Smooth muscle cell (in vitro differentiated cells): ENCODE measurements at regions not wholly inside any gene's neighbourhood (a gene's known extent, or its start where the extent isn't known, plus 50 kb on each side); places are given as distances from the start of the nearest gene placed in this dataset.

ENCODE experiments used
- DNase-seq: peaks from one replicate; lab custom pipeline; 2025; ENCODE audit not compliant: unreplicated experiment; lab: John Stamatoyannopoulos, UW
- H2AFZ ChIP-seq: fragments of 200-600 bp; sonication (generic); 2 replicates; pipeline ENCODE4 v1.6.0; 2016; ENCODE audit warnings: antibody characterized with exemption, low read depth, mild to moderate bottlenecking
- H3F3A ChIP-seq: fragments of 200-600 bp; sonication (generic); 2 replicates; pipeline ENCODE4 v1.6.0; 2017; ENCODE audit warnings: antibody characterized with exemption, low read depth
- H3K27ac ChIP-seq: fragments of 200-600 bp; sonication (generic); 2 replicates; pipeline ENCODE4 v1.5.1; 2016; ENCODE audit warnings: low read depth, mild to moderate bottlenecking
- H3K27me3 ChIP-seq: fragments of 200-600 bp; sonication (generic); 2 replicates; pipeline ENCODE4 v1.6.1; 2016; ENCODE audit warnings: low read depth, mild to moderate bottlenecking
- H3K36me3 ChIP-seq: fragments of 200-600 bp; sonication (generic); 2 replicates; pipeline ENCODE4 v1.5.1; 2016; ENCODE audit warnings: low read depth
- H3K4me1 ChIP-seq: fragments of 200-600 bp; sonication (generic); 2 replicates; pipeline ENCODE4 v1.5.1; 2016; ENCODE audit warnings: low read depth
- H3K4me2 ChIP-seq: fragments of 200-600 bp; sonication (generic); 2 replicates; pipeline ENCODE4 v1.6.0; 2016; ENCODE audit warnings: mild to moderate bottlenecking
- H3K4me3 ChIP-seq: fragments of 200-600 bp; sonication (generic); 2 replicates; pipeline ENCODE4 v1.5.1; 2016; ENCODE audit warnings: mild to moderate bottlenecking
- H3K79me2 ChIP-seq: fragments of 200-600 bp; sonication (generic); 2 replicates; pipeline ENCODE4 v1.6.0; 2016; ENCODE audit warnings: low read depth, mild to moderate bottlenecking
- H3K9ac ChIP-seq: fragments of 200-600 bp; sonication (generic); 2 replicates; pipeline ENCODE4 v1.6.0; 2016; ENCODE audit warnings: low read depth
- H3K9me3 ChIP-seq: fragments of 200-600 bp; sonication (generic); replicated peaks from 2 replicates; pipeline ENCODE4 v1.5.1; 2016; ENCODE audit warnings: low read depth
- H4K20me1 ChIP-seq: fragments of 200-600 bp; sonication (generic); 2 replicates; pipeline ENCODE4 v1.6.0; 2016; ENCODE audit warnings: low read depth
- CTCF ChIP-seq: fragments of 200-600 bp; sonication (generic); IDR thresholded peaks from 2 replicates; pipeline ENCODE4 v1.5.1; 2017; ENCODE audit warnings: borderline replicate concordance, mild to moderate bottlenecking, antibody characterized with exemption; ENCODE audit not compliant: insufficient read depth, poor library complexity, severe bottlenecking
- WGBS: methylation state at CpG from one replicate; pipeline ENCODE4 v1.1.7; 2016; ENCODE audit warnings: low lambda C conversion rate; 5-methylcytosine and 5-hydroxymethylcytosine counted together

- H3K27me3 ChIP-seq: no peaks in the 10 kb centered on the region
- no peaks in the 10 kb centered on the region for H3K4me1 ChIP-seq
- no peak overlapping the region for H3K27ac ChIP-seq
- no peak overlapping the region for H3K9ac ChIP-seq
- WGBS: 83% methylated on average over 3 of the region's 3 CpGs
- TF ChIP-seq CTCF: no peak
- DNase-seq: no peak
- H3F3A ChIP-seq: no peaks in the 10 kb centered on the region
- no peaks in the 10 kb centered on the region for H3K79me2 ChIP-seq
- H3K36me3 ChIP-seq: no peaks in the 10 kb centered on the region
- no peaks in the 10 kb centered on the region for H3K9me3 ChIP-seq
- no peaks in the 10 kb centered on the region for H4K20me1 ChIP-seq
- H3K4me3 ChIP-seq: no peak overlapping the region
- H3K4me2 ChIP-seq: no peak overlapping the region
- no peak overlapping the region for H2AFZ ChIP-seq
Measured at GRCh38 chr18:47492691-47493090, 241.2 kb upstream of the SKOR2 start.

GRCh38 chr18:47490882-47491281 lies 239.4 kb upstream of the SKOR2 start:
- Histone ChIP-seq H3F3A (no peaks in the 10 kb centered on the region), H3K9ac (no peak overlapping the region), H4K20me1 (no peaks in the 10 kb centered on the region), H3K4me3 (no peak overlapping the region), H3K4me2 (no peak overlapping the region), H3K27ac (no peak overlapping the region), H2AFZ (no peak overlapping the region), H3K9me3 (no peaks in the 10 kb centered on the region), H3K4me1 (no peaks in the 10 kb centered on the region), H3K79me2 (no peaks in the 10 kb centered on the region), H3K27me3 (peaks cover 2% of the 10 kb centered on the region), H3K36me3 (no peaks in the 10 kb centered on the region)
- TF ChIP-seq CTCF: no peak
- no peak for DNase-seq
- WGBS: 46% methylated on average over 5 of the region's 5 CpGs

GRCh38 chr18:47485221-47485797 lies 233.8 kb upstream of the SKOR2 start:
- Histone ChIP-seq H3F3A (no peaks in the 10 kb centered on the region), H3K4me2 (no peak overlapping the region), H3K9me3 (no peaks in the 10 kb centered on the region), H3K9ac (no peak overlapping the region), H3K27ac (no peak overlapping the region), H3K4me3 (no peak overlapping the region), H3K4me1 (no peaks in the 10 kb centered on the region), H2AFZ (no peak overlapping the region), H4K20me1 (no peaks in the 10 kb centered on the region), H3K27me3 (peaks cover 42% of the 10 kb centered on the region), H3K79me2 (no peaks in the 10 kb centered on the region), H3K36me3 (no peaks in the 10 kb centered on the region)
- 83% methylated on average over 5 of the region's 5 CpGs for WGBS
- no peak for TF ChIP-seq CTCF
- no peak for DNase-seq

GRCh38 chr18:47484068-47484467 lies 232.6 kb upstream of the SKOR2 start:
- DNase-seq: no peak
- Histone ChIP-seq H3K9ac (no peak overlapping the region), H3K4me3 (no peak overlapping the region), H3K79me2 (no peaks in the 10 kb centered on the region), H2AFZ (no peak overlapping the region), H3K36me3 (no peaks in the 10 kb centered on the region), H4K20me1 (no peaks in the 10 kb centered on the region), H3F3A (no peaks in the 10 kb centered on the region), H3K27me3 (peaks cover 45% of the 10 kb centered on the region), H3K27ac (no peak overlapping the region), H3K4me2 (no peak overlapping the region), H3K9me3 (no peaks in the 10 kb centered on the region), H3K4me1 (no peaks in the 10 kb centered on the region)
- 82% methylated on average over 2 of the region's 2 CpGs for WGBS
- no peak for TF ChIP-seq CTCF
